ENCODE measurements at regions not wholly inside any gene's neighbourhood (a gene's known extent, or its start where the extent isn't known, plus 50 kb on each side); places are given as distances from the start of the nearest gene placed in this dataset.

GRCh38 chr14:75372260-75372659 lies 55.6 kb upstream of the JDP2 start:
- Histone ChIP-seq H3K9me2 (replicated peaks; ENCODE audit: control insufficient read depth, low read length) (no peaks in the 10 kb centered on the region), H3K9me3 (ENCODE audit: control insufficient read depth, insufficient read depth, low read length) (no peaks in the 10 kb centered on the region), H3K4me1 (ENCODE audit: control insufficient read depth, low read length) (no peaks in the 10 kb centered on the region), H3K36me3 (ENCODE audit: control insufficient read depth, low read length) (no peaks in the 10 kb centered on the region), H4K20me1 (ENCODE audit: control insufficient read depth, insufficient read depth, low read depth, low read length) (no peaks in the 10 kb centered on the region), H3K79me2 (ENCODE audit: control insufficient read depth, low read length) (no peaks in the 10 kb centered on the region), H3F3A (ENCODE audit: control insufficient read depth, insufficient read depth) (no peaks in the 10 kb centered on the region), H3K4me2 (ENCODE audit: low read length) (no peak overlapping the region), H3K27ac (ENCODE audit: low read depth, low read length) (no peak overlapping the region), H3K4me3 (ENCODE audit: low read length) (no peak overlapping the region), H3K27me3 (ENCODE audit: control insufficient read depth, low read length) (peaks cover 6% of the 10 kb centered on the region; the same call in 1 of the 2 replicates)
- TF ChIP-seq EZH2phosphoT487 (IDR thresholded peaks at IDR 0.05; ENCODE audit: borderline replicate concordance, low read length) = no peak
- no peak for TF ChIP-seq CTCF (IDR thresholded peaks at IDR 0.05; ENCODE audit: low read depth, low read length, poor library complexity, severe bottlenecking)

- peaks cover 6% of the 10 kb centered on the region; the same call in 1 of the 2 replicates for H3K27me3 ChIP-seq (ENCODE audit: control insufficient read depth, low read length)
- H3K36me3 ChIP-seq (ENCODE audit: control insufficient read depth, low read length) = no peaks in the 10 kb centered on the region
- H3K4me3 ChIP-seq (ENCODE audit: low read length) = no peak overlapping the region
- no peaks in the 10 kb centered on the region for H4K20me1 ChIP-seq (ENCODE audit: control insufficient read depth, insufficient read depth, low read depth, low read length)
- H3K4me2 ChIP-seq (ENCODE audit: low read length) = no peak overlapping the region
- TF ChIP-seq CTCF (IDR thresholded peaks at IDR 0.05; ENCODE audit: low read depth, low read length, poor library complexity, severe bottlenecking) = no peak
- H3F3A ChIP-seq (ENCODE audit: control insufficient read depth, insufficient read depth) = no peaks in the 10 kb centered on the region
- H3K27ac ChIP-seq (ENCODE audit: low read depth, low read length) = no peak overlapping the region
- no peaks in the 10 kb centered on the region for H3K4me1 ChIP-seq (ENCODE audit: control insufficient read depth, low read length)
- no peaks in the 10 kb centered on the region for H3K79me2 ChIP-seq (ENCODE audit: control insufficient read depth, low read length)
- H3K9me3 ChIP-seq (ENCODE audit: control insufficient read depth, insufficient read depth, low read length) = no peaks in the 10 kb centered on the region
- no peaks in the 10 kb centered on the region for H3K9me2 ChIP-seq (replicated peaks; ENCODE audit: control insufficient read depth, low read length)
Observed at GRCh38 chr14:75373133-75373532, 54.7 kb upstream of the JDP2 start.

- Histone ChIP-seq H3K27me3 (ENCODE audit: control insufficient read depth, low read length) (peaks cover 6% of the 10 kb centered on the region; the same call in 1 of the 2 replicates), H3K4me3 (ENCODE audit: low read length) (no peak overlapping the region), H3K79me2 (ENCODE audit: control insufficient read depth, low read length) (no peaks in the 10 kb centered on the region), H3K27ac (ENCODE audit: low read depth, low read length) (no peak overlapping the region), H3K4me2 (ENCODE audit: low read length) (no peak overlapping the region), H3K9me3 (ENCODE audit: control insufficient read depth, insufficient read depth, low read length) (no peaks in the 10 kb centered on the region), H3K9me2 (replicated peaks; ENCODE audit: control insufficient read depth, low read length) (no peaks in the 10 kb centered on the region), H3K4me1 (ENCODE audit: control insufficient read depth, low read length) (no peaks in the 10 kb centered on the region), H3F3A (ENCODE audit: control insufficient read depth, insufficient read depth) (no peaks in the 10 kb centered on the region), H3K36me3 (ENCODE audit: control insufficient read depth, low read length) (no peaks in the 10 kb centered on the region), H4K20me1 (ENCODE audit: control insufficient read depth, insufficient read depth, low read depth, low read length) (no peaks in the 10 kb centered on the region)
- TF ChIP-seq EZH2phosphoT487 (IDR thresholded peaks at IDR 0.05; ENCODE audit: borderline replicate concordance, low read length) (no peak), CTCF (IDR thresholded peaks at IDR 0.05; ENCODE audit: low read depth, low read length, poor library complexity, severe bottlenecking) (no peak)
Observed at GRCh38 chr14:75373616-75374015, 54.2 kb upstream of the JDP2 start.

- no peaks in the 10 kb centered on the region for H3K9me2 ChIP-seq (replicated peaks; ENCODE audit: control insufficient read depth, low read length)
- no peak overlapping the region for H3K4me2 ChIP-seq (ENCODE audit: low read length)
- H3K27me3 ChIP-seq (ENCODE audit: control insufficient read depth, low read length) = peaks cover 6% of the 10 kb centered on the region; the same call in 1 of the 2 replicates
- H3K4me1 ChIP-seq (ENCODE audit: control insufficient read depth, low read length) = no peaks in the 10 kb centered on the region
- no peaks in the 10 kb centered on the region for H3K9me3 ChIP-seq (ENCODE audit: control insufficient read depth, insufficient read depth, low read length)
- no peaks in the 10 kb centered on the region for H3K36me3 ChIP-seq (ENCODE audit: control insufficient read depth, low read length)
- H3F3A ChIP-seq (ENCODE audit: control insufficient read depth, insufficient read depth) = no peaks in the 10 kb centered on the region
- no peak overlapping the region for H3K4me3 ChIP-seq (ENCODE audit: low read length)
- TF ChIP-seq CTCF (IDR thresholded peaks at IDR 0.05; ENCODE audit: low read depth, low read length, poor library complexity, severe bottlenecking) = no peak
- no peak for TF ChIP-seq EZH2phosphoT487 (IDR thresholded peaks at IDR 0.05; ENCODE audit: borderline replicate concordance, low read length)
- no peaks in the 10 kb centered on the region for H3K79me2 ChIP-seq (ENCODE audit: control insufficient read depth, low read length)
- no peaks in the 10 kb centered on the region for H4K20me1 ChIP-seq (ENCODE audit: control insufficient read depth, insufficient read depth, low read depth, low read length)
- no peak overlapping the region for H3K27ac ChIP-seq (ENCODE audit: low read depth, low read length)
Observed at GRCh38 chr14:75374911-75375310, 52.9 kb upstream of the JDP2 start.
